DMS153 treated with DMSO at 0.1 percent for 48 hours (cell line): ENCODE measurements at regions not wholly inside any gene's neighbourhood (a gene's known extent, or its start where the extent isn't known, plus 50 kb on each side); places are given as distances from the start of the nearest gene placed in this dataset.
A peak's percentile ranks its signal among the peaks of the same experiment; 100 is the strongest.

ENCODE experiments used
- DNase-seq: peaks from one replicate; lab custom pipeline; 2025; ENCODE audit not compliant: unreplicated experiment; lab: John Stamatoyannopoulos, UW

DNA sequence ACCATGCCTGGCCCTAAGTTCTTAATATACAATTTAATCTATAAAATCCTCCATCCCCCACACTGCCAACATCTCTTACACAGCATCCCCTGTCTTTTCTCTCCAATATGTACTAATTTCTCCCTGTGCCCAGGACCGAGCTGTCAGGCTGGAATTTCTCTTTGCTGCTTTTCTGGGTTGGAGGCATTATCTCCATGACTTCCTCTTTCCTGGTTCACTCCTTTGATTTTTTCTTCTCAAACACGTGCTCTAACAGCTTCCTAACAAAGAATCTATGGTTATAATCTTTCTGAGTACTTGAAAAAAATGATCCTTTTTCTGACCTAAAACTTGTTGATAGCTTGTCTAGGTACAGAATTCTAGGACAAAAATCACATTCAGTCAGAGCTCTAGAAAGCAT is 112.8 kb downstream of the C1D start:
- DNase-seq, result no peak

DNA sequence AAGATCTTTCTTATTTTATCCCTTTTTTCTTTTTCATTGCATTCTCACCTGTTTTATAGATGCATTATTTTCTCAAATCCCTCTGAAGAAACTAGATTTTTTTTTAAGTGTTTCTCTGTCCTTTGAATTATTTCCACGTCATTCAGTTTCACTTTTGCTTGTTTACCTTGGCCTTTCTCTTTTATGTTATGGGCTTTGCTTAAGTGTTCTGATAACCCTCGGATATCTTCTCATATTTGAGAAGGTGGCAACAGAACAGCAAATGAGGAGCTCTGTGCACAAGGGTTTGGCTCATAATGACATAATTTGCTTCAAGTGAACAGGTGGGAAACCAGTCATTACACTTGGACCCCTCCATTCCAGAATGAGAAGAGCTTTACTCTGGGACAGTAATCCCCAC is 111.9 kb downstream of the C1D start:
- no peak for DNase-seq

DNA sequence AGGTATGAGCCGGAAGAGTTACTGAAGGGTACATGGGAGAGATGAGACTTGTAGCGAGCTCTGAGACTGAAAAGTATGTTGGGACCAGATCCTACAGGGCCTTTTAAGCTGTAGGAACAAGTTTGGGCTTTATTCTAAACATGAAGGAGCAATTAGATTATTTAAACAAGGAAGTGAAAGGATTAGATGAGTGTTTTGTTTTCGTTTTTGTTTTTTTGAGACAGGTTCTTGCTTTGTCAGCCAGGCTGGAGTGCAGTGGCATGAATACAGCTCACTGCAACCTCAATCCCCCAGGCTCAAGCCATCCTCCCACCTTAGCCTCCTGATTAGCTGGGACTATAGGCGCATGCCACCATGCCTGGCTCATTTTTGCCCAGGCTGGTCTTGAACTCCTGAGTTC is 110.7 kb downstream of the C1D start:
- DNase-seq, result no peak

DNA sequence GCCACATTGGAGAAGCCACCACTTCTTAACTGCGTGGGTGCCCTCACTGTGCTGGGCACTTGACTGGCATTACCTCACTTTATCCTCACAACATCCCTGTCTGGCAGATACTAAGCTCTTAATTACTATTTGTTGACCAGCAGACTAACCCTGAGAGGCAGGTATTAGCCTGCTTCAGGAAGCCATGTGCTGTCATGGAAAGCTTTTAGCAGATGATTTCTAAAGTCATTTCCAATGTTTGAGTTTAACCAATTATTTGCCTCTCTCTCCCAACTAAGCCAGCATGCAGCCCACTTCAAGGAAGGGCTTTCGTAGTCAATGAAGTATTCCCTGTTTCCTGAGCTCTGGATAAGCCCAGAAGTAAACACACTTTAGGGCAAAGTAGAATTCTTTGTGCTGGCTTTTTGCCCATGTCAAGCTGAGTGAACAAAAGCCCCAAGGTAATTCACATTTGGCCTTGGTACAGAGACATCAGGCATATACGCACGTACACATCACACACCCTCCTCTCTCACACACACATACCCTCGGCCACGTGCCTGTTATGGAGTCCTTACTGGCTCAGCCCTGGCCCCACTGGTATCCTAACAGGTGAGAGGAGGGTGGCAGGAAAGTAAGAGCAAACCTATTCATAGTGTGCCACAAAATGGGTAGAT is 108.6 kb downstream of the C1D start:
- DNase-seq, result peak; percentile 99

DNA sequence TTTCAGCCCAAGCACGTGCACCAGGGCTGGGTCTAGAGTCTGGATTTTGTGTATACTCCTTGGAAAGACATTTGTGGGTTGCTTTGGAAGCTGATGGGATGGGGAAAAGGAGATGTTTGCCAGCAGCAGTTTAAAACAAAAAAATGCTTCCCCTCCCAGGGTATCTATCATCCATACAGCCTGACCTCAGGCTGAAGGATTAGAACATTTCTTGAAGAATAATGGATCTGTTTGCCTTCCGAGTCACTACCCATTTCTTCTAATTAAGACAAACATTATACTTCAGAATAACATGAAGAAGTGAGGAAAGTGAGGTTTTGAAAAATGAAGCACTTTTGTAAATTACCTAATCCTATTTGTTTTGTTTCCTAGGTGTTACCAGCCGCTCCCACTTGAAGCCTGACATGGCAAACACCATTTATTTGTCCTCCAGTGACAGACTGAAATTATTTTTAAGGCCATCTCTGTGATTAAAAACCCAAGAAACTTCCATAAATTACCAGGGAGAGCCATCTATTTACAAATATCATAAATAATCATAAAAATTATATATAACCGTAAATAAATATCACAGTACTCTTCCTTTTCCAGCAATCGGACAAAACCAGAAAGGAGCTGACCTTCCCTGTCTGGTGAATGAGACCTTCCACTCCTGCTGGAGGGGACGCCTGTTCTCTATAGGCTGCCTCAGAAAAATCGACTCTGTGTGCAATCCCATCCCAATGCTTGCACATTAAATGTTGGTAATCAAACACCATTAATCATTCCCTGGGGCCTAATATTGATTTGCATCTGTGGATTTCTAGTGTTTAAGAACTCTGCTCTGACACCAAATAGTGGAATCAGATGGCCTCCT is 106.8 kb downstream of the C1D start:
- DNase-seq, result peak; percentile 27

DNA sequence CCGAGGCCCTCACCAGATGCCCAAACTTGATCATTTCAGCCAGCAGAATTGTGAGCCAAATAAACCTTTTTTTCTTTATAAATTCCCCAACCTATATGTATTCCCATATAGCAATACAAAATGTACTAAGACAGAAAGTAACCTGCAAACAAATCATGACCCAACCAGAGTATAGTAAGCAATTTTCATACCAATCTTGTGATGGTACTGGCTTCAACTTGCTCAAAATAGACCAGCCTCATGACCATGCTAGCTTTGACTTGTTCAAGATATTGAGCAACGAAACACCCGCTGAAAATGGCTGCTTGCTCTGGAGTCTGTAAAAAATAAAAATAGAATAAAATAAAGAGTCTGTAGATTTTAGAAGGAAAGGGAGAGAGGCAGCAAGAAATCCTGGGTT is 97.6 kb downstream of the C1D start:
- DNase-seq, result no peak

GRCh38 chr2:67970071-67970470 is 92.7 kb downstream of the C1D start:
- no peak for DNase-seq

DNA sequence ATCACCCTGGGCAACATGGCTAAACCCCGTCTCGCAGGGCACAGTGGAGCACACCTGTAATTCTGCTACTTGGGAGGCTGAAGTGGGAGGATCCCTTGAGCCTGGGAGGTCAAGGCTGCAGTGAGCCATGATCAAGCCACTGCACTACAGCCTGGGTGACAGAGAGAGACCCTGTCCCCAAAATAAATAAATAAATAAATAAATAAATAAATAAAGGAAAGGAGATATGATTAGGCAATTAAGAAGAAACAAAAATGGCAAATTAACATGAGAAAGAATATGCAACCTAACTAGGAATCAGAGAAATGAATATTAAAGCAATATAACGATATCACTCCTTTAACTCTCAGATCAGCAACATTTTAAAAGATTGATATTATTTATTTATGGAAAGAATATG is 92.3 kb downstream of the C1D start:
- no peak for DNase-seq

- no peak for DNase-seq
Measured at GRCh38 chr2:67974559-67975430, 88.0 kb downstream of the C1D start.

- no peak for DNase-seq
Measured at GRCh38 chr2:67977464-67977863, 85.3 kb downstream of the C1D start.

GRCh38 chr2:67982956-67983355 is 79.8 kb downstream of the C1D start:
- DNase-seq, result no peak

DNA sequence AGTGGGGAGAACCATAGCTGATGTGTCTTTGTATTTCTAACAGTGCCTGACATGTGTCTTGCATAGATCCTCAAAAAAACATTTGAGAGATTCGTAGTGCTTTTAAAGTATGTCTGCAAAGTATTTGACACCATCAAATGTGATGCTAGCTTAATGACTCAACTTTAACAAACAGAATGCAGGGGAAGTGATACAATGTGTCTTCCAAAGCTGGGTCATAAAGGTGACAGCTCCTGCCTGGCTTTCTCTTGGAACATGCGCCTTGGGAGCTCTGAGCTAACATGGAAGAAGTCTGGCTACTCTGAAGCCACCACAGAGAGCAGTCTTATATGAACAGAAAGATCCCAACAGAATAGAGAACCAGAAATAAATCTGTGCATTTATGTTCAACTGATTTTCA is 78.2 kb downstream of the C1D start:
- no peak for DNase-seq

DNA sequence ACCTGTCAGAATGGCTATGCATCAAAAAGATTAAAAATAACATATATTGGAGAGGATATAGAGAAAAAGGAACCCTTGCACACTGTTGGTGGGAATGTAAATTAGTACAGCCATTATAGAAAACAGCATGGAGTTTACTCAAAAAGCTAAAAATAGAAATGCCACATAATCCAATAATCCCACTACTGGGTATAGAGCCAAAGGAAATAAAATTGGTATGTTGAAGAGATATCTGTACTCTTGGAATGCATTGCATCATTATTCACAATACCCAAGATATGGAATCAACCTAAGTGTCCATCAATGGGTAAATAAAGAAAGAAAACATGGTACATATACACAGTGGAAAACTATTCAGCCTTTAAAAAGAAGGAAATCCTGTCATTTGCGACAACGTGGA is 77.2 kb downstream of the C1D start:
- no peak for DNase-seq

DNA sequence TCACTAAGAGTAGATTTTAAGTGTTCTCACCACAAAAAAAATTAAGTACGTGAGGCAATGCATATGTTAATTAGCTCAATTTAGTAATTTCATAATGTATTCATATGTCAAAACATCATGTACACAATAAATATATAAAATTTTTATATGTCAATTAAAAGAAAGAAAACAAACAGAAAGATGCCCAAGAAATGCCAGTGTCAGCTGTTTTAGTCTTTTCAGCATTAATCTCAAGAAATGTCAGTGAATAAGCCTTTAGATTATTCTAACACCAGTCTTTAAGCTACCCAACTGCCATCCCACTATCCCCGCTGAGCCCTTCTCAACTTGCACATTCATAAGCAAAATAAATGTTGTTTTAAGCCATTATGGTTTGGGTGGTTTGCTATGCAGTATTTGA is 76.5 kb downstream of the C1D start:
- no peak for DNase-seq
